Suprapubic skin (tissue), 3 donors: ENCODE measurements at regions not wholly inside any gene's neighbourhood (a gene's known extent, or its start where the extent isn't known, plus 50 kb on each side); places are given as distances from the start of the nearest gene placed in this dataset.

Experiments
- CTCF ChIP-seq, 2 donors: fragments of 200-600 bp in 1 of 2; fragments of 450-650 bp in 1 of 2; sonication (generic) in 1 of 2; IDR thresholded peaks; one replicate each; pipeline ENCODE4 v1.5.1; 2016 to 2019; ENCODE audit warnings: antibody characterized with exemption in 2 of 2, mild to moderate bottlenecking in 1 of 2, moderate library complexity in 1 of 2
- EP300 ChIP-seq: sonication (generic); formaldehyde crosslinking; IDR thresholded peaks from one replicate; pipeline ENCODE4 v1.6.1; 2017; ENCODE audit warnings: antibody characterized with exemption
- POLR2A ChIP-seq, 2 donors: fragments of 450-650 bp; IDR thresholded peaks; one replicate each; pipeline ENCODE4 v1.6.1; 2017; ENCODE audit warnings: antibody characterized with exemption in 2 of 2, mild to moderate bottlenecking in 2 of 2, moderate library complexity in 2 of 2

- TF ChIP-seq CTCF (IDR thresholded peaks at IDR 0.05), result no peak
- no peak for TF ChIP-seq EP300
- no peak for TF ChIP-seq POLR2A (IDR thresholded peaks at IDR 0.05)
Observed at GRCh38 chr18:46294318-46294717, 190.1 kb downstream of the HAUS1 start.
